ENCODE measurements at regions not wholly inside any gene's neighbourhood (a gene's known extent, or its start where the extent isn't known, plus 50 kb on each side); places are given as distances from the start of the nearest gene placed in this dataset.
"Not testable (repeated sequence)": the region's sequence is repeated elsewhere in the genome, so short reads cannot be mapped to it uniquely, and the experiment has no call there.

- not testable (repeated sequence) for H2AFZ ChIP-seq (ENCODE audit: low read depth, low read length); H3K4me1 ChIP-seq (ENCODE audit: insufficient read depth, low read length); H3K36me3 ChIP-seq (ENCODE audit: insufficient read depth, low read length); H3K27me3 ChIP-seq (ENCODE audit: insufficient read depth, low read length); H3K9me3 ChIP-seq (ENCODE audit: low read length); H3K4me3 ChIP-seq (ENCODE audit: low read length)
These were observed 93.3 kb downstream of the ANKRD30BL start for GRCh38 chr2:132068407-132068806.

DNA sequence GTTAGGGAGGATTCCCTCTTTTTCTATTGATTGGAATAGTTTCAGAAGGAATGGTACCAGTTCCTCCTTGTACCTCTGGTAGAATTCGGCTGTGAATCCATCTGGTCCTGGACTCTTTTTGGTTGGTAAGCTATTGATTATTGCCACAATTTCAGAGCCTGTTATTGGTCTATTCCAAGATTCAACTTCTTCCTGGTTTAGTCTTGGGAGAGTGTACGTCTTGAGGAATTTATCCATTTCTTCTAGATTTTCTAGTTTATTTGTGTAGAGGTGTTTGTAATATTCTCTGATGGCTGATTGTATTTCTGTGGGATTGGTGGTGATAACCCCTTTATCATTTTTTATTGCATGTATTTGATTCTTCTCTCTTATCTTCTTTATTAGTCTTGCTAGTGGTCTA, 96.4 kb downstream of the ANKRD30BL start:
- H3K27me3 ChIP-seq (ENCODE audit: insufficient read depth, low read length); H3K4me3 ChIP-seq (ENCODE audit: low read length); H2AFZ ChIP-seq (ENCODE audit: low read depth, low read length); H3K4me1 ChIP-seq (ENCODE audit: insufficient read depth, low read length); H3K36me3 ChIP-seq (ENCODE audit: insufficient read depth, low read length); H3K9me3 ChIP-seq (ENCODE audit: low read length): not testable (repeated sequence)

GRCh38 chr2:132039609-132040236, 122.0 kb downstream of the ANKRD30BL start:
- not testable (repeated sequence) for H3K4me1 ChIP-seq (ENCODE audit: insufficient read depth, low read length); H3K9me3 ChIP-seq (ENCODE audit: low read length); H3K36me3 ChIP-seq (ENCODE audit: insufficient read depth, low read length); H3K27me3 ChIP-seq (ENCODE audit: insufficient read depth, low read length); H2AFZ ChIP-seq (ENCODE audit: low read depth, low read length); H3K4me3 ChIP-seq (ENCODE audit: low read length)

DNA sequence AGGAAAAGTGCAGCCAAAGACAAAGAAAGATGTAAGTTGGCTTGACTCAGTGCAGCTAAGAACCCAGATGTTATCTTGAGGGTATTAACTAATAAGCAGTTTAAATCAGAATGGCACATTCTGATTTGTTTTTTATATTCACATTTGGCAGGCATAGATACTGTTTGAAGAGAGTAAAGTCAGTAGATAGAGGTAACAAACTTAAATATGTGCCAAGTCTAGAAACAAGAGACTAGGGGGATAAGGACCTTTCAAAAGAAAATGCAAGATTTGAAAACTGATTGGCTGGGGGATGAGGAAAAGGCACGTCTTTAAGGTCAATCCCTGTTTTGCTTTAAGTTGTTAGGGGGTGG, 122.9 kb downstream of the ANKRD30BL start:
- not testable (repeated sequence) for H3K9me3 ChIP-seq (ENCODE audit: low read length); H3K27me3 ChIP-seq (ENCODE audit: insufficient read depth, low read length); H3K36me3 ChIP-seq (ENCODE audit: insufficient read depth, low read length); H3K4me1 ChIP-seq (ENCODE audit: insufficient read depth, low read length)
- peak overlapping the region; percentile 100 for H2AFZ ChIP-seq (ENCODE audit: low read depth, low read length)
- peak overlapping the region; percentile 69 for H3K4me3 ChIP-seq (ENCODE audit: low read length)

DNA sequence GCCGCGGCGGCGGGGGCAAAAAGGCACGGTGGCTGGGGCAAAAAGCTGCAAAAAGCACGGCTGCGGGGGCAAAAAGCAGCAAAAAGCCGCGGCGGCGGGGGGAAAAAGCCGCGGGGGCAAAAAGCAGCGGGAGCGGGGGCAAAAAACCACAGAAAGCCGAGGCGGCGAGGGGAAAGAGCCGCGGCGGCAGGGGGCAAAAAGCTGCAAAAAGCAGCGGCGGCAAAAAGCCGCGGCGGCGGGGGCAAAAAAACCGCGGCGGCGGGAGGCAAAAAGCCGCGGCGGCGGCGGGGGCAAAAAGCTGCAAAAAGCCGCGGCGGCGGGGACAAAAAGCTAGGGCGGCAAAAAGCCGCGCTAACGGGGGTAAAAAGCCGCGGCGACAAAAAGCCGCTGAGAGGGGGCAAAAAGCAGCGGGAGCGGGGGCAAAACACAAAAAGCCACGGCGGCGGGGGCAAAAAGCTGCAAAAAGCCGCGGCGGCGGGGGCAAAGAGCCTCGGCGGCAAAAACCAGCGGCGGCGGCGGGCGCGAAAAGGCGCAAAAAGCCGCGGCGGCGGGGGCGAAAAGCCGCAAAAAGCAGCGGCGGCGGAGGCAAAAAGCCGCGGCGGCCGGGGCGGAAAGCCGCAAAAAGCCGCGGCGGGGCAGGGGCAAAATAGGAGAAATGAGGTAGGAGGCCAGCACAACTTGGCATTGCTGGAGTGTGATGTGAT, 123.4 kb downstream of the ANKRD30BL start:
- peaks cover 2% of the 10 kb centered on the region for H3K4me1 ChIP-seq (ENCODE audit: insufficient read depth, low read length)
- peaks cover 3% of the 10 kb centered on the region for H3K27me3 ChIP-seq (ENCODE audit: insufficient read depth, low read length)
- H3K4me3 ChIP-seq (ENCODE audit: low read length): peak overlapping the region; percentile 69
- H3K9me3 ChIP-seq (ENCODE audit: low read length): no peaks in the 10 kb centered on the region
- H2AFZ ChIP-seq (ENCODE audit: low read depth, low read length): peak overlapping the region; percentile 100
- H3K36me3 ChIP-seq (ENCODE audit: insufficient read depth, low read length): no peaks in the 10 kb centered on the region

DNA sequence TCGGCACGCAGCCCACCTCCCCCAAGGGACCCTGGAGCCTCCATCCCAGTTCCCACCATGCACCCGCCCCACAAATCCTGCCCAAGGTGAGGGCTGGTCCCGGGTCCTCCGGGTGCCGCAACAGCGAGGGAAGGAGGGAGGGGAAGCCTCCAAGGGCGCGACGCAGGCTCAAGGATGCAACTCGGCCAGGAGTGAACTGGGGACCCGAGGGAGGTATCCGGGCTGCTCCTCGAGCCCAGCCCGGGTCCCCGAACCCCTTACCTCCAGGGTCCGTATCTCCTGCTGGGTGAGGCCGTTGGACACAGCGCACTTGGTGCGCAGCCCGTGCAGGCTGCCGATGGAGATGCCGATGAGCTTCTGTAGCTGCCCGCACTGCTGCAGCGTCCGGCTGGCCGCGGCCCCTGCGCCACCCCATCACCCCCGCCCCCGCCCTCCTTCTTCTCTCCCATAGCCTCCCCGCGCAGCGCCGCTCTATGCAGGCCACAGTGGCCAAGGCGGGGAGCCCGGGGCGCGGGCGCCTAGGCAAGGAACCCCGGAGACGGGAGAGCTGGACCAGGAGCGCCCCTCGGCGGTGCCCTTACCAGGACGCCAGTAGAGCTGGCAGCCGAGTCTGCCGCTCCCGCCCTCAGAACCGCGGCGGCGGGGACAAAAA, 124.1 kb downstream of the ANKRD30BL start:
- Histone ChIP-seq H3K9me3 (ENCODE audit: low read length) (no peaks in the 10 kb centered on the region), H3K4me3 (ENCODE audit: low read length) (peak overlapping the region; percentile 69), H2AFZ (ENCODE audit: low read depth, low read length) (peak overlapping the region; percentile 100), H3K27me3 (ENCODE audit: insufficient read depth, low read length) (peaks cover 3% of the 10 kb centered on the region), H3K4me1 (ENCODE audit: insufficient read depth, low read length) (peaks cover 2% of the 10 kb centered on the region), H3K36me3 (ENCODE audit: insufficient read depth, low read length) (no peaks in the 10 kb centered on the region)

DNA sequence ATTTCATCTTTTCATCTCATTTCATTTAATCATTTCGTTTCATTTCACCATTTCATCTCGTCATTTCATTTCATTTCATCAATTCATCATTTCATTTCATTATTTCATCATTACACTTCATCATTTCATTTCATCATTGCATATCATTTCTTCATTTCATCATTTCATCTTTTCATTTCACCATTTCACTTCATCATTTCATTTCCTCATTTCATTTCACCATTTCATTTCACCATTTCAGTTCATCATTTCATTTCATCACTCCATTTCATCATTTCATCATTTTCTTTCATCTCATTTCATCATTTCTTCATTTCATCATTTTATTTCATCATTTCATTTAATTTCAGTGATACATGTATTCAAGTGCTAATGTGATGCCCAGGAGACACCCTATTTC, 127.1 kb downstream of the ANKRD30BL start:
- Histone ChIP-seq H3K4me3 (ENCODE audit: low read length) (no peak overlapping the region), H2AFZ (ENCODE audit: low read depth, low read length) (no peak overlapping the region), H3K9me3 (ENCODE audit: low read length) (no peaks in the 10 kb centered on the region), H3K4me1 (ENCODE audit: insufficient read depth, low read length) (peaks cover 2% of the 10 kb centered on the region), H3K36me3 (ENCODE audit: insufficient read depth, low read length) (no peaks in the 10 kb centered on the region), H3K27me3 (ENCODE audit: insufficient read depth, low read length) (peaks cover 3% of the 10 kb centered on the region)

GRCh38 chr2:132033949-132034348, 127.8 kb downstream of the ANKRD30BL start:
- Histone ChIP-seq H3K9me3 (ENCODE audit: low read length) (no peaks in the 10 kb centered on the region), H3K27me3 (ENCODE audit: insufficient read depth, low read length) (peaks cover 3% of the 10 kb centered on the region), H3K36me3 (ENCODE audit: insufficient read depth, low read length) (no peaks in the 10 kb centered on the region), H3K4me3 (ENCODE audit: low read length) (no peak overlapping the region), H3K4me1 (ENCODE audit: insufficient read depth, low read length) (peaks cover 1% of the 10 kb centered on the region), H2AFZ (ENCODE audit: low read depth, low read length) (no peak overlapping the region)

DNA sequence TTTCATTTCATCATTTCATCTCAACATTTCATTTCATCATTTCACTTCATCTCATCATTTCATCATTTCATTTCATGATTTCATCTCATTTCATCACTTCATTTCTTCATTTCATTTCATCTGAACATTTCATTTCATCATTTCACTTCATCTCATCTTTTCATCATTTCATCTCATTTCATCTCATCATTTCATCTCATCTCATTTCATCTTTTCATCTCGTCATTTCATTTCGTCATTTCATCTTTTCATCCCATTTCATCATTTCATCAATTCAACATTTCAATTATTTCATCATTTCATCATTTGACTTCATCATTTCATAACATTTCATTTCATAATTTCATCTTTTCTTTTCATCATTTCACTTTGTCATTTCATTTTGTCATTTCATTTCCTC, 128.4 kb downstream of the ANKRD30BL start:
- no peaks in the 10 kb centered on the region for H3K4me1 ChIP-seq (ENCODE audit: insufficient read depth, low read length)
- no peaks in the 10 kb centered on the region for H3K9me3 ChIP-seq (ENCODE audit: low read length)
- no peak overlapping the region for H3K4me3 ChIP-seq (ENCODE audit: low read length)
- no peaks in the 10 kb centered on the region for H3K36me3 ChIP-seq (ENCODE audit: insufficient read depth, low read length)
- peaks cover 3% of the 10 kb centered on the region for H3K27me3 ChIP-seq (ENCODE audit: insufficient read depth, low read length)
- no peak overlapping the region for H2AFZ ChIP-seq (ENCODE audit: low read depth, low read length)

GRCh38 chr2:132012046-132012445, 149.7 kb downstream of the ANKRD30BL start:
- H3K4me3 ChIP-seq (ENCODE audit: low read length); H2AFZ ChIP-seq (ENCODE audit: low read depth, low read length); H3K36me3 ChIP-seq (ENCODE audit: insufficient read depth, low read length); H3K9me3 ChIP-seq (ENCODE audit: low read length); H3K4me1 ChIP-seq (ENCODE audit: insufficient read depth, low read length): not testable (repeated sequence)
- peaks cover 30% of the 10 kb centered on the region for H3K27me3 ChIP-seq (ENCODE audit: insufficient read depth, low read length)

DNA sequence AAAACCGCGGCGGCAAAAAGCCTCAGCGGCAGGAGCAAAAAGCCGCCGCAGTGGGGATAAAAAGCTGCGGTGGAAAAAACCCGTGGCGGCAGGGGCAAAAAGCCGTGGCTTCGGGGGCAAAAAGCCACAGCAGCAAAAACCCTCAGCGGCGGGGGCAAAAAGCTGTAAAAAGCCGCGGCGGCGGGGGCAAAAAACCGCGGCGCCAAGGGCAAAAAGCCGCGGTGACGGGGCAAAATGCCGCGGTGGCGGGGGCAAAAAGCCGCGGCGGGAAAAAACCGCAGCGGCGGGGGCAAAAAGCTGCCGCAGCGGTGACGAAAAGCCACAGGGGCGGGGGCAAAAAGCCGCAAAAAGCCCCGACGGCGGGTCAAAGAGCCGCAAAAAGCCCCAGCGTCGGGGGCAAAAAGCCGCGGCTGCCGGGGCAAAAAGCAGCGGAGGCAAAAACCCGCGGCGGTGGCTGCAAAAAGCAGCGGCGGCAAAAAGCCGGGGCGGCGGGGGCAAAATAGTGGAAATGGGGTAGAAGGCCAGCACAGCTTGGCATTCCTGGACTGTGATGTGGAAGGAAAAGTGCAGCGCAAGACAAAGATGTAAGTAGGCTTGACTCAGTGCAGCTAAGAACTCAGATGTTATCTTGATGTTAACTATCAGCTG, 151.8 kb downstream of the ANKRD30BL start:
- Histone ChIP-seq H3K27me3 (ENCODE audit: insufficient read depth, low read length) (peaks cover 30% of the 10 kb centered on the region), H3K36me3 (ENCODE audit: insufficient read depth, low read length) (no peaks in the 10 kb centered on the region), H3K4me3 (ENCODE audit: low read length) (no peak overlapping the region), H3K4me1 (ENCODE audit: insufficient read depth, low read length) (no peaks in the 10 kb centered on the region), H2AFZ (ENCODE audit: low read depth, low read length) (peak overlapping the region; percentile 84), H3K9me3 (ENCODE audit: low read length) (no peaks in the 10 kb centered on the region)

GRCh38 chr2:132009177-132009873, 152.4 kb downstream of the ANKRD30BL start:
- H3K4me3 ChIP-seq (ENCODE audit: low read length): no peak overlapping the region
- H3K4me1 ChIP-seq (ENCODE audit: insufficient read depth, low read length): no peaks in the 10 kb centered on the region
- no peaks in the 10 kb centered on the region for H3K36me3 ChIP-seq (ENCODE audit: insufficient read depth, low read length)
- H3K27me3 ChIP-seq (ENCODE audit: insufficient read depth, low read length): peaks cover 30% of the 10 kb centered on the region
- H3K9me3 ChIP-seq (ENCODE audit: low read length): no peaks in the 10 kb centered on the region
- no peak overlapping the region for H2AFZ ChIP-seq (ENCODE audit: low read depth, low read length)

- H3K9me3 ChIP-seq (ENCODE audit: low read length); H3K4me1 ChIP-seq (ENCODE audit: insufficient read depth, low read length); H3K4me3 ChIP-seq (ENCODE audit: low read length); H3K27me3 ChIP-seq (ENCODE audit: insufficient read depth, low read length); H2AFZ ChIP-seq (ENCODE audit: low read depth, low read length); H3K36me3 ChIP-seq (ENCODE audit: insufficient read depth, low read length): not testable (repeated sequence)
These were observed 171.0 kb downstream of the ANKRD30BL start for GRCh38 chr2:131990751-131991150.
